ENCODE measurements at regions not wholly inside any gene's neighbourhood (a gene's known extent, or its start where the extent isn't known, plus 50 kb on each side); places are given as distances from the start of the nearest gene placed in this dataset.

DNA sequence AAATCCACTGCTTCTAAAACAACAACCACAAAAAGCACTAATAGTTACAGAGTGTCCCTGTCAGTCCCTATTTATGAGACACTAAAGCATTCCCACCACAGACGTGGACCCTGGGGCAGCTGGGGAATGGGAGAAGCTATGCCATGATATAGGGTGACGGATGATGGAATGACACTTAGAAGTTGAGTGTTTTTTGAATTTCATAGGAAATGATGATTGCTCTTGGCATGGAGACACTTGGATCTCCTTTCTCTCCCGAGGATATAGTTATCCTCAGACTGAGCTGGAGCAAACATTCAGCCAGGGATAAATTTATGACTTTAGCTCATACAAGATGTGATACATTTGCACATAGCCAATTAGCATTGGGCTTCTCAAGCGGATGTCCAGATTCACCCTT, 151.2 kb downstream of the EDN3 start:
- TF ChIP-seq, protein P1, sequence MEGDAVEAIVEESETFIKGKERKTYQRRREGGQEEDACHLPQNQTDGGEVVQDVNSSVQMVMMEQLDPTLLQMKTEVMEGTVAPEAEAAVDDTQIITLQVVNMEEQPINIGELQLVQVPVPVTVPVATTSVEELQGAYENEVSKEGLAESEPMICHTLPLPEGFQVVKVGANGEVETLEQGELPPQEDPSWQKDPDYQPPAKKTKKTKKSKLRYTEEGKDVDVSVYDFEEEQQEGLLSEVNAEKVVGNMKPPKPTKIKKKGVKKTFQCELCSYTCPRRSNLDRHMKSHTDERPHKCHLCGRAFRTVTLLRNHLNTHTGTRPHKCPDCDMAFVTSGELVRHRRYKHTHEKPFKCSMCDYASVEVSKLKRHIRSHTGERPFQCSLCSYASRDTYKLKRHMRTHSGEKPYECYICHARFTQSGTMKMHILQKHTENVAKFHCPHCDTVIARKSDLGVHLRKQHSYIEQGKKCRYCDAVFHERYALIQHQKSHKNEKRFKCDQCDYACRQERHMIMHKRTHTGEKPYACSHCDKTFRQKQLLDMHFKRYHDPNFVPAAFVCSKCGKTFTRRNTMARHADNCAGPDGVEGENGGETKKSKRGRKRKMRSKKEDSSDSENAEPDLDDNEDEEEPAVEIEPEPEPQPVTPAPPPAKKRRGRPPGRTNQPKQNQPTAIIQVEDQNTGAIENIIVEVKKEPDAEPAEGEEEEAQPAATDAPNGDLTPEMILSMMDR (IDR thresholded peaks at IDR 0.05) = no peak
- TF ChIP-seq POLR2A (IDR thresholded peaks at IDR 0.05) = no peak
